GM18870 (cell line): ENCODE measurements at regions not wholly inside any gene's neighbourhood (a gene's known extent, or its start where the extent isn't known, plus 50 kb on each side); places are given as distances from the start of the nearest gene placed in this dataset.
"Not testable (repeated sequence)": the region's sequence is repeated elsewhere in the genome, so short reads cannot be mapped to it uniquely, and the experiment has no call there.

Source experiments
- ATAC-seq: cut with Tn5 transposase; IDR thresholded peaks from one replicate; pipeline ENCODE4 v1.9.1; 2021; ENCODE audit warnings: moderate library complexity; ENCODE audit not compliant: unreplicated experiment

DNA sequence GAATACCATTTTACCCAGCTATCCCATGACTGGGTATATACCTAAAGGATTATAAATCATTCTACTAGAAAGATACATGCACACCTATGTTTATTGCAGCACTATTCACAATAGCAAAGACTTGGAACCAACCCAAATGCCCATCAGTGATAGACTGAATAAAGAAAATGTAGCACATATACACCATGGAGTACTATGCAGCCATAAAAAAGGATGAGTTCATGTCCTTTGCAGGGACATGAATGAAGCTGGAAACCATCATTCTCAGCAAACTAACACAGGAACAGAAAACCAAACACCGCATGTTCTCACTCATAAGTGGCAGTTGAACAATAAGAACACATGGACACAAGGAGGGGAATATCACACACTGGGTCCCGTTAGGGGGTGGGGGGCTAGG, 191.9 kb upstream of the POU5F2 start:
- ATAC-seq, result not testable (repeated sequence)

- ATAC-seq, result no peak
Measured at GRCh38 chr5:93930098-93930497, 188.7 kb upstream of the POU5F2 start.

DNA sequence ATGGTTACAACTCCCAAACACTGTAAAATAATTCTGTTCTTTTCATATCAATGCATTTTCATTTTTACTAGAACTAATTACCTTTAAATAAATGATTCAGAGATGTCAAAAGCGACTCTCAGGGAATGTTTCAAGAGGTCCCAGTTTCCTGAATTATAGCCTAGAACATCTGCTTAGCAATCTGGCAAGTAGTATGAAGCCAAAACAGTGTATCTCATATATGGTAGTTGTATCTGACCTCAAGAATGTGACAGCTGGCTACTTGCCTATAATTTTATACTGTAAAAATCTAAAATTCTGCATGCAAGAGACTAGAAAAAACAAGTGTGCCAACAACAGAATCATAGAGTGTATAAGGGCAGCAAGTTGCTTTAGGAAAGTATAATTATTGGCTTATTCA, 187.7 kb upstream of the POU5F2 start:
- ATAC-seq, result no peak

GRCh38 chr5:93926831-93927620, 185.6 kb upstream of the POU5F2 start:
- no peak for ATAC-seq

DNA sequence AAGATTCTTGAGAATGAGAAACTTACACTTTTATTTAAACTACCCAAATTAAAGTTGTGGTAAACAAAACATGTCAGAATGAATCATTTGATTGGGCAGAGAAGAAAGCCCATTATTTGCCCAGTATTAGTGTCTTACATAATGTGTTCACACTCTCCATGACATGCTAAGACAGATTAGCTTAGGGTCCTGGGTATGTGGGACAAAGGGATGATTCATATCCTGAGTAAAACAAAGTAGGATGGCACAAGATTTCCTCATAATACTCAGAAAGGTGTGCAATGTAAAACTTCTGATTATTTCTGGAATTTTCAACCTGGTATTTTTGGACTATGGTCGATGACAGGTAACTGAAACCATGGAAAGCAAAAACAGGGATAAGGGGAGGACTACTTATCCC, 183.9 kb upstream of the POU5F2 start:
- no peak for ATAC-seq

- no peak for ATAC-seq
Measured at GRCh38 chr5:93924628-93925027, 183.2 kb upstream of the POU5F2 start.

DNA sequence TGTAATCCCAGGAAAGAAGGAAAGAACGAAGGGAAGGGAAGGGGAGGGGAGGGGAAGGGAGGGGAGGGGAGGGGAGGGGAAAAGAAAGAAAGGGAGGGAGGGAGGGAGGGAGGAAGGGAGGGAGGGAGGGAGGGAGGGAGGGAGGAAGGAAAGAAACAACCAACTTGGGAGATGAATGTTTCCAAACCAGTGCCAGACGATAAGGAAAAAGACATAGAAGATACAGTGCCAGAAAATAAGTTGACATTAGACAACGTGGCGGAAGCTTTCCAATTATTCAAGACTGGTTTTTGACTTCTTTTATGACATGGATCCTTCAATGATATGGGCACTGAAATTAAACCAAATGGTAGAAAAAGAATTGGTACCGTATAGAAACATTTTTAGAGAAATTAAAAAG, 181.2 kb upstream of the POU5F2 start:
- ATAC-seq, result no peak

- no peak for ATAC-seq
Measured at GRCh38 chr5:93921001-93921400, 179.6 kb upstream of the POU5F2 start.

DNA sequence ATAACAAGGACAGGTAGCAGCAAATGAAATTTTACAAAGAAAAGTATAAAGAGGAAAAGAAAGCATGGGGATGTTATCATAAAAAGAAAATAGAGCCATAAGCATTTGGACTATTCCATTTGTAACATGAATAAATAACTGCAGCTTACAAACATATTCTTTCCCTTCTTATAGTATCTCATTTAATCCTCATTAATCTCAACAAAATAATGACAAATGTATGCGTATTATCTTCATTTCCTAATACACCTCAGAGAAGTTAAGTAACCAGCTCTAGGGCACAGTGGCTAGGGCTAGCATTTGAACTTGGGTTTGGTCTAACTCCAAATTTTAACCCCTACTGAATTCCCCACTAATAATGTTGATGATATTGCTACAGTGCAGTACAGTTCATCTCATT, 175.5 kb upstream of the POU5F2 start:
- ATAC-seq, result no peak

DNA sequence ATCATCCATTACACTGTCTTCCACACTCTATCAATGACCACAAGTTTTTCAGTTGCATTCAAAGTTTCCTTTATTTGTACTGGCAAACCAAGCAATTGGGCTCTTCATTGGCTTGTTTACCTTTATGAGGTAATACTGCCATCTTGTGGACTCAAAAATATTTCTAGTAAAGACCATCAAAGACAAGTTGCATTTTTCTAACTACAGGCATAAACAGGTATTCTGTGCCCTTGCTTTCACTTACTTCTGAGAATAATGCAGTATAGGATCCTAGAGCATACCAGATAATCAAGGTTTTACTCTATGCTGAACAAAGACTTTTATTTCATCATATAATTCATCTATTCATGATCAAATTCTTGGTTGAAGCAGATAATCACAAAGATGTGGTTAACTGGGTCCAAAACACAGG, 173.7 kb upstream of the POU5F2 start:
- peak; percentile 71 for ATAC-seq

- no peak for ATAC-seq
Measured at GRCh38 chr5:93911609-93912008, 170.2 kb upstream of the POU5F2 start.

- no peak for ATAC-seq
Measured at GRCh38 chr5:93909356-93909755, 168.0 kb upstream of the POU5F2 start.

DNA sequence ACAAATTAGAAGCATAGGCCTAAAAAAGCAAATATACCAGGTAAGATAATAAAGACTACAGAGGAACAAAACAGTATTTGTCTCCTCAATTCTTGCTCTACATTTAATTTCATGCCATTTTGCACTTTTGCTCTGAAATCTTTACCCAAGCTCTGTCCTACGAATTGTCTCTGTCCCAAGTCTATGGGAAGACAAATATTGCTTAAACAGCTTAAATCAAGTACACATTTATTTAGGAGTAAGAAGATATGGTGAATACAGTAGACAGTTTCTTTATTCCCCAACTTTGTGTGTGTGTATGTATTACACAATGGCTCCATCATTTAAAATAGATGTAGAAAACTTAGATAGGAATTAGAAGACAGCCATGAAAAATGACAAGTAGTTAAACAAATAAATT, 163.5 kb upstream of the POU5F2 start:
- no peak for ATAC-seq

GRCh38 chr5:93902288-93902687, 160.9 kb upstream of the POU5F2 start:
- ATAC-seq, result no peak

DNA sequence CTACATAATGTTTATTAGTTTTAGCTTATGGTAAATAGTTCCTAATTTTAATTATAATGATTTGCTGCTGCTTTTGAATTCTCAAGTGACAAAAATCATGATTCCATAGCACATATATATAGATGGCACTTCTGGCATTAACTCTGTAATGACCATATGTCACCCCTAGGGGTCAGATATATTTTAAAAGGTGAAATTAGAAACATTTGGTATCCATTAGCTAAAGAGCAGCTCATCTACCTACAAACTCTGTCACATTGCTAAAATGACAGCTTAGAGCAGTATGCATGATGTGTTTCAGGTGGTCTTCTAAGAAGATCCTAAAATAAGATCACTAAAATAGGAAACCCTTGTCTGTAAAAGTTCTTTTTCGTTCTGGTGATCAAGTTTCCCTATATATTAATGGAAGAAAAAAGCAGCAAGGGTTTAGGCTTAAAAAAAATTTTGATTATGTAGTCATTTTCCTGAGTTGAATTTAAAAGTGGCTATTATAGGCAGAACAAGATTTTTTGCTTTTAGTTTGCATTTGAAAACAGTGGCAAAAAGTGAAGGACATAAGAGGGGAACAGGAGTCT, 157.7 kb upstream of the POU5F2 start:
- peak; percentile 82 for ATAC-seq

GRCh38 chr5:93894601-93895354, 153.4 kb upstream of the POU5F2 start:
- no peak for ATAC-seq

GRCh38 chr5:93893075-93893474, 151.7 kb upstream of the POU5F2 start:
- ATAC-seq, result no peak

DNA sequence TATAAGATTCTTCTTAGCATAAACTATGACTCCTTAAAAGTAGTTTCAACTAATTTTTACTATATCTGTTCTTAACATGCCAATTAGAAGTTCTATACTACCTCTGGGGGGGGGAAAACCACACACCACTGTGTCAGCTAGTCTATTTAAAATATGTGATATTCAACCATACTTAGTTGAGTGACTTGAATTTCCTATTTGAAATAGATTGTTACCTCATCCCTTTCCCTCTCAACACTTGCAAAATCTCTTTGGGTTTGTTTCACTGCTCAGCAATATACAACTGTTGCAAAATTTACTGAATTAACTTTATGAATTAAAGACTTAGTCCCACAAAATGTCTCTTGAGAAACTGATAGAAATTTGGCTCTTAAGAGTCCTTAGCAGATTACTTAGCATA, 151.1 kb upstream of the POU5F2 start:
- no peak for ATAC-seq

DNA sequence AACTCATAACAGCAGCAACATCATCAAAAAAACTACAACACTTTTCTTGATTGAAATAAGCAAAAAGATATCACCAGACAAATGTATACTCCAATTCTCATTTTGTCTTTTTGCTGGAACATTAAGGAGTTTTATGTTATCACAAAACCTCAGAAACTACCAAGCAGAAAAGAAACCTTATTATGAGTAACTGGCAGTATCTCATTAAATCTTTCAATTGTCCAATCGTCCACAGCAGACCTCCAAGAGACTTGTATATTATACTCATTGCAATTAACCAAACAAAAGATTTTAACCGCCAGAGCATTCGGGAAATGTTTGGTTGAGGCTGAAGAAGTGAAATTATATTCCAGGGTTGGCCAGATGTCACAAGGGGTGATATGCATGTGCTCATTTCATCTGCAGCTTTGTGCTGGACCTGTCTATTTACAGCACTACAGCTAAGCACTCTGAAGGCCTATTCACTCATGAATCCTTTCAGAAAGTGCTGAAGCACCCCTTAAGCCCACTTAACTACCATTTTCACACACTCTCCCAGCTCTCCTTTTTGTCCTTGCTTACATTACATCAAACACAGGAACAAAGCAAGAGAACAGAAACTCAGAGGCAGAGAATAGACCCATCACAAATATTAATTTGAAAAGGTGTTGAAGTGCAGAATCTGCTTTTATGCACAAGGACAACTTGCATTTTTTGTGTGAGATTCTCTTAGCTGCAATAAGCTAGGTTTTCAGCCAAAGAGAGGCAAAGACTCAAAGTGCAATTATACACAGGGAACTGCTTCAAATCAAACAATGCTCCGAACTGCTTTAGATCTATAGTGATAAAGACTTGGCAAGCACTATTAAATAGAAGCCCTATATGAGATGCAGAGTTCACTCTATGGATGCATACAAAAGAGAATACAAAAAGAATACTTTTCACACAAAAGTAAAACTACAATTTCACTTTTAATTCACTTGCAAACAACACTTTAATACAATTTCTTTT, 150.4 kb upstream of the POU5F2 start:
- no peak for ATAC-seq

DNA sequence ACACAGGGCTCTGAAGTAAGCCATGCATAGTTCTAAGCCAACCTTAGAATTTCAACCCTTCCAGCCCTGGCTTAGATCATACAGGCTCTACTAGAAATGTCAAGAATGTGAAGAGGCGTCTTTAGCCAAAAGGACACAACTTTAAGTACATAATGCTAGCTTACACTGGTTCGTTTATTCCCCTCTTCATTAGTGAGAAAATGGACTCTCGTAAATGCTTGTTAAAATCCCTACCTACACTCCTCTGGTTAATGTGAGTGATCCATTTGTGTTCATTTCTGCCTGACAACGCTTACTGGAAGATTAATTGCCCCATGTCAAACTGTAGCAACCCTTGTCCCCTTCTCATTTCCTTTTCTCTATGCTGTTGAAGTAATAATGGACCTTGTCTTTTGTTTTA, 149.3 kb upstream of the POU5F2 start:
- ATAC-seq, result no peak

GRCh38 chr5:93887678-93888077, 146.3 kb upstream of the POU5F2 start:
- no peak for ATAC-seq
